HG03066 (cell line): ENCODE measurements at regions not wholly inside any gene's neighbourhood (a gene's known extent, or its start where the extent isn't known, plus 50 kb on each side); places are given as distances from the start of the nearest gene placed in this dataset.
"Not testable (repeated sequence)": the region's sequence is repeated elsewhere in the genome, so short reads cannot be mapped to it uniquely, and the experiment has no call there.

Source experiments
- ATAC-seq: cut with Tn5 transposase; IDR thresholded peaks from one replicate; pipeline ENCODE4 v1.9.1; 2021; ENCODE audit warnings: low read depth; ENCODE audit not compliant: unreplicated experiment

- no peak for ATAC-seq
Observed at GRCh38 chr3:21042184-21042583, 708.8 kb downstream of the ZNF385D start.

GRCh38 chr3:21041621-21042020, 709.4 kb downstream of the ZNF385D start:
- no peak for ATAC-seq

- no peak for ATAC-seq
Observed at GRCh38 chr3:21036888-21037287, 714.1 kb downstream of the ZNF385D start.

GRCh38 chr3:21028412-21028811, 722.6 kb downstream of the ZNF385D start:
- ATAC-seq = no peak

- ATAC-seq = no peak
Observed at GRCh38 chr3:21024563-21024962, 726.4 kb downstream of the ZNF385D start.

- ATAC-seq = no peak
Observed at GRCh38 chr3:21020681-21021080, 730.3 kb downstream of the ZNF385D start.

- no peak for ATAC-seq
Observed at GRCh38 chr3:21020043-21020442, 731.0 kb downstream of the ZNF385D start.

- no peak for ATAC-seq
Observed at GRCh38 chr3:21017115-21017852, 733.7 kb downstream of the ZNF385D start.

- ATAC-seq = no peak
Observed at GRCh38 chr3:21013566-21013965, 737.4 kb downstream of the ZNF385D start.

GRCh38 chr3:20999661-21000060, 751.3 kb downstream of the ZNF385D start:
- no peak for ATAC-seq

GRCh38 chr3:20997183-20997582, 753.8 kb downstream of the ZNF385D start:
- ATAC-seq = no peak

- ATAC-seq = no peak
Observed at GRCh38 chr3:20990896-20991295, 760.1 kb downstream of the ZNF385D start.

- not testable (repeated sequence) for ATAC-seq
Observed at GRCh38 chr3:20989653-20990052, 761.4 kb downstream of the ZNF385D start.

GRCh38 chr3:20984594-20985205, 766.3 kb downstream of the ZNF385D start:
- ATAC-seq = no peak

GRCh38 chr3:20975188-20975651, 775.8 kb downstream of the ZNF385D start:
- no peak for ATAC-seq

- ATAC-seq = no peak
Observed at GRCh38 chr3:20974396-20974795, 776.6 kb downstream of the ZNF385D start.

GRCh38 chr3:20970807-20971206, 780.2 kb downstream of the ZNF385D start:
- not testable (repeated sequence) for ATAC-seq

GRCh38 chr3:20967485-20967884, 781.5 kb upstream of the SGO1 start:
- not testable (repeated sequence) for ATAC-seq

GRCh38 chr3:20958161-20958560, 772.2 kb upstream of the SGO1 start:
- ATAC-seq = no peak

- ATAC-seq = no peak
Observed at GRCh38 chr3:20945892-20946291, 759.9 kb upstream of the SGO1 start.

- no peak for ATAC-seq
Observed at GRCh38 chr3:20935791-20936190, 749.8 kb upstream of the SGO1 start.

GRCh38 chr3:20931834-20932233, 745.8 kb upstream of the SGO1 start:
- no peak for ATAC-seq
